AG04450 (cell line): ENCODE measurements at regions not wholly inside any gene's neighbourhood (a gene's known extent, or its start where the extent isn't known, plus 50 kb on each side); places are given as distances from the start of the nearest gene placed in this dataset.

Experiments
- CTCF ChIA-PET: fragments of 300-600, 350-600 bp; formaldehyde crosslinking; extraction: SDS; loops from one replicate; lab custom pipeline; 2022; ENCODE audit warnings: antibody characterized with exemption, inconsistent platforms; lab: Charles Lee
- POLR2A ChIA-PET: fragments of 350-600 bp; formaldehyde crosslinking; extraction: SDS; loops from one replicate; lab custom pipeline; 2021; ENCODE audit warnings: antibody characterized with exemption, inconsistent platforms; lab: Yijun Ruan, JAX
- DNase-seq: peaks from one replicate; pipeline ENCODE4 v3.0.0-alpha.2; 2011; ENCODE audit warnings: low read depth, low spot score
- H3K27ac ChIP-seq: one replicate; pipeline ENCODE4 v1.5.1; 2012; ENCODE audit warnings: low read depth, low read length, control low read depth
- H3K27me3 ChIP-seq: one replicate; pipeline ENCODE4 v1.6.0; 2012; ENCODE audit warnings: low read length; ENCODE audit not compliant: control insufficient read depth, insufficient read depth
- H3K4me3 ChIP-seq: 2 replicates; pipeline ENCODE4 v1.5.1; 2011; ENCODE audit warnings: mild to moderate bottlenecking, low read depth, low read length, control low read depth
- H3K9me3 ChIP-seq: 2 replicates; pipeline ENCODE4 v1.5.1; 2012; ENCODE audit warnings: low read length; ENCODE audit not compliant: control insufficient read depth, insufficient read depth
- TF ChIP-seq, protein P1 (sequence below): IDR thresholded peaks from 2 replicates; pipeline ENCODE4 v1.5.1; 2011; ENCODE audit warnings: low read depth, low read length, control low read depth, inconsistent platforms

DNA sequence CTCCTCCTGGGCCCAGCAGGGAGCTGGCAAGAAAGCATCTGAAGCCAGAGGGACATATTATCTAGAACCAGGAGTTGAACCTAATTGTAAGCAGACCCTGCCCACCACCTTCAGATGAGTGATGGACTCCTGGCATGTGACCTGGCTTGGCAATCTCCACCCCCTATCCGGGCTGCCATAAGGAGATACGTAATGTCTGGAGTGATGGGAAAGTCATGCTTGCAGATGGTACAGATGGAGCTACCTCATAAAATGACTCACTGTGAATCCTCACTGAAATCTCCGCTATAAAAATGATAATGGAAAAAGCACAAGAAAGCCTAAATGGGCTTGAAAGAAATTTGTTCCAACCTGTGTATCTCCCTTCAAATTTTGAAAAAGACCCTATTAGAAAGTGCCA lies 157.5 kb downstream of the DMRT2 start:
- ChIA-PET POLR2A (no interaction called here), CTCF (no interaction called here)
- TF ChIP-seq, protein P1, sequence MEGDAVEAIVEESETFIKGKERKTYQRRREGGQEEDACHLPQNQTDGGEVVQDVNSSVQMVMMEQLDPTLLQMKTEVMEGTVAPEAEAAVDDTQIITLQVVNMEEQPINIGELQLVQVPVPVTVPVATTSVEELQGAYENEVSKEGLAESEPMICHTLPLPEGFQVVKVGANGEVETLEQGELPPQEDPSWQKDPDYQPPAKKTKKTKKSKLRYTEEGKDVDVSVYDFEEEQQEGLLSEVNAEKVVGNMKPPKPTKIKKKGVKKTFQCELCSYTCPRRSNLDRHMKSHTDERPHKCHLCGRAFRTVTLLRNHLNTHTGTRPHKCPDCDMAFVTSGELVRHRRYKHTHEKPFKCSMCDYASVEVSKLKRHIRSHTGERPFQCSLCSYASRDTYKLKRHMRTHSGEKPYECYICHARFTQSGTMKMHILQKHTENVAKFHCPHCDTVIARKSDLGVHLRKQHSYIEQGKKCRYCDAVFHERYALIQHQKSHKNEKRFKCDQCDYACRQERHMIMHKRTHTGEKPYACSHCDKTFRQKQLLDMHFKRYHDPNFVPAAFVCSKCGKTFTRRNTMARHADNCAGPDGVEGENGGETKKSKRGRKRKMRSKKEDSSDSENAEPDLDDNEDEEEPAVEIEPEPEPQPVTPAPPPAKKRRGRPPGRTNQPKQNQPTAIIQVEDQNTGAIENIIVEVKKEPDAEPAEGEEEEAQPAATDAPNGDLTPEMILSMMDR = no peak
- peak; percentile 7 for DNase-seq
- Histone ChIP-seq H3K27ac (no peak overlapping the region), H3K4me3 (no peak overlapping the region), H3K27me3 (no peaks in the 10 kb centered on the region), H3K9me3 (no peaks in the 10 kb centered on the region)

DNA sequence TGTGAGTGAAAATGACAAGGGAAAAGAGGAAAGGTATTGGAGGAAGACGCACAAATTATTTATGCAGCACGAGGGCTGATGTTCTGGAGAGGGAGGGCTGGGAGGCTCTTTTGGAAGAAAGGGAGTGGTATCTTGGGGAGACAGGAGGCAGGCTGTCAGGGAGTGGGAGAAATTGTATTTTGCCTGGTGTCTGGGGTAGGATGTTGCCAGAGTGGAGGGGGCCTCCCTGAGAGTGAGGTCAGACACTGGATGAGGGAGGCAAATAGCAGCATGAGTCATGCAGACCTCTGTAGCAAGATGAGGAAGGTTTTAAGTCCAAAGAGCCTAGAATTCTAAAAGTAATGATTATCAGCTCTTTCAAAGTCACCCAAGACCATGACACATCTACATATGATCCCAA lies 158.0 kb downstream of the DMRT2 start:
- H3K9me3 ChIP-seq = no peaks in the 10 kb centered on the region
- POLR2A ChIA-PET = no interaction called here
- H3K27me3 ChIP-seq = no peaks in the 10 kb centered on the region
- peak overlapping the region; percentile 43 for H3K27ac ChIP-seq
- TF ChIP-seq, protein P1 = no peak
- no peak overlapping the region for H3K4me3 ChIP-seq
- DNase-seq = peak; percentile 6
- CTCF ChIA-PET = no interaction called here

DNA sequence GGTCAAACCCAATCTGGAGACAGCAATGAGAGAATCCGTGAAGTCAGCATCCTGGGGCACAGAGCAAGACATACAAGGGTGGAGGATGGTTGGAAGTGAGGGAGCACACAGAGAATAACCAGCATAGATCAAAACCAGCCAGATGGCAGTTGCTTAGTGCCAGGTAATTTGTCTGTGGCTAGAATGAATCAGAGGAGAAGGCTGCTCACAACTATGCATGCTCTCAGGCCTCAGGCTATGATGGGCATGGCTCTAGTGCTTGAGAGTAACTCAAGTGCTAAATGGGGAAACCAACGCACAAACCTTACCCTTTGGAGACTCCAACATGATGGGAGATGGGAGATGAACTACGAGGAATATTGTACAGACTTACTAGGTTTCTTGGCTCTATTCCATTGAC lies 160.8 kb downstream of the DMRT2 start:
- no peaks in the 10 kb centered on the region for H3K9me3 ChIP-seq
- POLR2A ChIA-PET = no interaction called here
- CTCF ChIA-PET = no interaction called here
- no peak overlapping the region for H3K4me3 ChIP-seq
- TF ChIP-seq, protein P1 = no peak
- H3K27ac ChIP-seq = no peak overlapping the region
- H3K27me3 ChIP-seq = no peaks in the 10 kb centered on the region
- no peak for DNase-seq

DNA sequence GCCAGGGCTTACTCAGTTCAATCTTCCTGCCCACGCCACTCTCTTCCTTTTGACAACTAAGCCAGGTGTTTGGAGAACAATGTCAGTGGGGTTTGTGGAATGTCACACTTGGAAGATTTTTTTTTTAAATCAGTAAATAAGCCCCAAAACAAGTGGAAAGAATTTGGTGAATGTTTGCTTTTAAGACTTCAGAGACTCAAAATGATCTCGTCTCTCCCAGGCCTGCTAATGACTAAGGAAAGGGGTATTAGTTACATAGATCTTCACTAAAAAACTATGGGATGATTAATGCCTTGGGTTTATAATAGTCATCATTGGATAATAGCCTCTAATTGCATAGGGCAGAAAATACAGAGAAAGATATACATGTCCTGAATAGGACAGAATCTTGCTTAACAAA lies 166.4 kb downstream of the DMRT2 start:
- CTCF ChIA-PET = no interaction called here
- H3K27ac ChIP-seq = no peak overlapping the region
- no peaks in the 10 kb centered on the region for H3K27me3 ChIP-seq
- POLR2A ChIA-PET = no interaction called here
- H3K9me3 ChIP-seq = no peaks in the 10 kb centered on the region
- H3K4me3 ChIP-seq = no peak overlapping the region
- TF ChIP-seq, protein P1 = no peak
- DNase-seq = no peak

DNA sequence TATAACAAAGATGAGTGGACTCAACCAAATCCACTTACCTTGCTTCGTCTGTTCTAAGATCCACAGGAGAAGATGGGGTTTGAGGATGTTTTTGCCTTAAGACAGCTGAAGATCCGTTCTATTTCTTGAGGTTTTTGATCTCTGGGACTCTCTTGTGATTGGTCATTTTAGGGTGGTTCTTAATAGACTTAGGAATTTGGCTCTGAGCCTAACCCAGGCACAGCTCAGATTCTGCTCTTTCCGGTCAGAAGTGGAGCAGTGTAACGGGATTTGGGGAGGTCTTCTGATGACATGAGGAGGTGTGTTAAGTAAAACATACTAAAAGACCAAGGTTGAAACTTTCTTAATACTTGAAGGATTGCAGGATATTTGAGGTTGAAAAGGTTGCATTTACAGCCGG lies 166.9 kb downstream of the DMRT2 start:
- Histone ChIP-seq H3K4me3 (no peak overlapping the region), H3K9me3 (no peaks in the 10 kb centered on the region), H3K27ac (no peak overlapping the region), H3K27me3 (no peaks in the 10 kb centered on the region)
- ChIA-PET POLR2A (no interaction called here), CTCF (no interaction called here)
- DNase-seq = no peak
- TF ChIP-seq, protein P1 = no peak
